AG09319 (cell line): ENCODE measurements at regions not wholly inside any gene's neighbourhood (a gene's known extent, or its start where the extent isn't known, plus 50 kb on each side); places are given as distances from the start of the nearest gene placed in this dataset.

ENCODE experiments used
- DNase-seq: peaks from one replicate; pipeline ENCODE4 v3.0.0-alpha.2; 2010; ENCODE audit warnings: low read depth; ENCODE audit errors: extremely low read depth
- TF ChIP-seq, protein P1 (sequence below): IDR thresholded peaks from 2 replicates; pipeline ENCODE4 v1.5.1; 2011; ENCODE audit warnings: low read depth, mild to moderate bottlenecking, inconsistent platforms, low read length, moderate library complexity

DNA sequence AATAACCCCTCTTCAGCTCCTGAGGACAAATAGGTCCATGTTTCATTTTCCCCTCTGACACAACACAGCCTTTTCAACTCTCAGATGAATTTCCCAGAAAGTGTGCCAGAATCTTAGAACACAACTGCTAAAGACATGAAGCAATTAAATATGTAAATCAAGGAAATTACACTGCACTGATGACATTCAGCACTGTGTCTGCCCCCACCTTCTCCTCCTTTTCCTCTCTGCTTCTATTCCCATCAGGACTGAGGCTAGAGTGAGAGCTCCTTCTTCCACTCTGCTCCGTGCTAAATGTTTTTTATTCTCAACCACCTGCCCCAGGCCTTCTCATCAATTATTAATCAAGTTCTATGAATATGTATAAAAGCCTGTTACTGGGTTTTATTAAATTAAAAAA is 596.1 kb downstream of the TUSC7 start:
- no peak for DNase-seq
- TF ChIP-seq, protein P1, sequence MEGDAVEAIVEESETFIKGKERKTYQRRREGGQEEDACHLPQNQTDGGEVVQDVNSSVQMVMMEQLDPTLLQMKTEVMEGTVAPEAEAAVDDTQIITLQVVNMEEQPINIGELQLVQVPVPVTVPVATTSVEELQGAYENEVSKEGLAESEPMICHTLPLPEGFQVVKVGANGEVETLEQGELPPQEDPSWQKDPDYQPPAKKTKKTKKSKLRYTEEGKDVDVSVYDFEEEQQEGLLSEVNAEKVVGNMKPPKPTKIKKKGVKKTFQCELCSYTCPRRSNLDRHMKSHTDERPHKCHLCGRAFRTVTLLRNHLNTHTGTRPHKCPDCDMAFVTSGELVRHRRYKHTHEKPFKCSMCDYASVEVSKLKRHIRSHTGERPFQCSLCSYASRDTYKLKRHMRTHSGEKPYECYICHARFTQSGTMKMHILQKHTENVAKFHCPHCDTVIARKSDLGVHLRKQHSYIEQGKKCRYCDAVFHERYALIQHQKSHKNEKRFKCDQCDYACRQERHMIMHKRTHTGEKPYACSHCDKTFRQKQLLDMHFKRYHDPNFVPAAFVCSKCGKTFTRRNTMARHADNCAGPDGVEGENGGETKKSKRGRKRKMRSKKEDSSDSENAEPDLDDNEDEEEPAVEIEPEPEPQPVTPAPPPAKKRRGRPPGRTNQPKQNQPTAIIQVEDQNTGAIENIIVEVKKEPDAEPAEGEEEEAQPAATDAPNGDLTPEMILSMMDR, result no peak

DNA sequence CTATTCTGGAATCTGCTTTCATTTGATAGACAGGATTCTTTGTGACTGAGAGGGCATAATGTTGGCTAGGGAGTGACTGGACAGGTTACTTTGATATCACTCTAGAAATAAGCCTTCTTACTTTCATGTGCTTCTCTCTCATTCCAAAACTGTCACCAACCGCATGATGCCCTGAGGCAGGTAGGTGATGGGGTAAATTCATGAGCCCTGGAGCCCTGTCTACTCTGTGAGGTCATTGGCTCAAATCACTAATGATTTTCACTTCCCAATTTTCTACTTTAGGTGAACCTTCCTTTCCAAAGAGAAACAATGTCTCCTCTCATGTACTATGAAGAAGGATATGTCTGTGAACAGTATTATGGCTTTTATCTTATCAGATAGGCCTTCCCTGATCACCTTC is 596.7 kb downstream of the TUSC7 start:
- DNase-seq, result no peak
- TF ChIP-seq, protein P1, result no peak

DNA sequence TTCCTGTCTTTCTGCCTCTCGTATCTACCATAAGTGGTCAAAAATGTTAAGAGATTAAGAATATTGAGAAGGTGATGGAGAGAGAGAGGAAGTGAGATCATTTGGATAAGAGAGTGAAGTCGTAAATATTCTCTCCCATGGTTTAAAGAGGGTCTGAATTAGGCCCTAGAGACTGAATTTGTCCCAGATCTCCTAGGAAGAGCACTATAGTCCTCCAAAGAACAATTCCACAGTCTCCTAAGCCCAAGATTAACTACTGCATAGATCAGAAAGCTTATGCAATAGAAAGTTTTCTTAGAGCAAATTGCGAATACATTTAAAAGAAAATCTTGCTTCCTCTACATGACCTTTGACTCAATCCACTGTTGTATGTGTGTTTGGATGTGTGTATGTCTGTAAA is 598.8 kb downstream of the TUSC7 start:
- no peak for DNase-seq
- TF ChIP-seq, protein P1, result no peak

DNA sequence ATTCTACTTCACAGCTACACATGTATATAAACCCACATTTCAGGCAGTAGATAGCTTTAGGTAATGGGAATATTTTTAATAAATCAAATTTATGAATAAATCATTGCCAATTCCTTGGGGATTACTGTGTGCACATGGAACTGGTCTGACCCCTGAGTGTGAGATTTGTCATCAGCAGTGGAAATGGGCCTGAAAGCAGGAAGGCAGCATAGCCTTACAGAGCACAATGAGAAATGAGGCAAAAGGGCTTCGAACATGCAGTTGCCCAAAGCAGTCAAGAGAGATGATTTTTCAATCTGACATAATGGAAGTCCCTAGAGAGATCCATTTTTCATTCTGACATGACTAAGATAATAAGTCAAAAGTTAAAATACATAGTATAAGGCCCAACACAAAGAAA is 599.2 kb downstream of the TUSC7 start:
- DNase-seq, result no peak
- TF ChIP-seq, protein P1, result no peak

DNA sequence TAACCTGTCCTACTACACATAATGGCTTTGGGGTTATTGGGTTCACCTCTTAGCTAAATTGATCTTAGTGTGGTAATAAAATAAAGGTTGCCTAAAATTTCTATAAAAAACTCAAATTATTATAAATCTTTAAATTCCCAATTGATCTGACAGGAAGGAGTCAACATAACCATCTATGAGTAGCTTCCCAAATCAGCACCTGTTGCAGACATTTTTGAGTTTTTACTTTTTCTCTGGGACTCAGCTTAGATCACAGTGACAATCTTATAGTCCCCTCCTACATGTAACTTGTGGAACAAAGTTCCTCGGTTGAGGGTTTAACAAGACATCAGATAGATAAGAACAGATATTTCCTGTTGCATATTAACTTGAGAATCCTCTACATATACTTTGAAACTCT is 601.0 kb downstream of the TUSC7 start:
- no peak for DNase-seq
- TF ChIP-seq, protein P1, result no peak

DNA sequence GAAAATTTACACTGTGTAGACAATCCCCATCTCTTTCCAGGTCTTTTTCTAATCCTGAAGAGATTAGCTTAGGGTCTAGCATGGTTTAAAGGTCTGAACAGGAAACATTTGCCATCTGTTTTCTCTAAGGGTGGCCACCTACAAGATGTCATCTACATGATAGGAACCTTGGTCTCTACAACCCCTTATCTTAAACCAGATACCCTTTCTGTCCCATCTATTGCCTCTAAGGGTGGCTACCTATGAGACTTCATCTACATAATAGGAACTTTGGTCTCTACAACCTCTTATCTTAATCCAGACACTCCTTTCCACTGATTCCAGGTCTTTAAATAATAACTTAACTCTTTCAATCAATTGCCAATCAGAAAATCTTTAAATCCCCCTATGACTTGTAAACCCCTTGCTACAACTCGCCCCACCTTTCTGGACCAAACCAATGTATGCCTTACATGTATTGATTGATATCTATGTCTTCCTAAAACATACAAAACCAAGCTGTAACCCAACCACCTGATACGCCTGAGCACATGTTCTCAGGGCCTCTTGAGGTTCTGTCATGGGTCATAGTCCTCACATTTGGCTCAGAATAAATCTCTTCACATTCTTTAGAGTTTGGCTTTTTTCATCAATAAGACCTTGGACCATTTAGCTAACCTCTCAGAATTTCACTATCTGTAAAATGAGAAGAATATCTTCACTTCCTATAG is 605.0 kb downstream of the TUSC7 start:
- TF ChIP-seq, protein P1, result no peak

DNA sequence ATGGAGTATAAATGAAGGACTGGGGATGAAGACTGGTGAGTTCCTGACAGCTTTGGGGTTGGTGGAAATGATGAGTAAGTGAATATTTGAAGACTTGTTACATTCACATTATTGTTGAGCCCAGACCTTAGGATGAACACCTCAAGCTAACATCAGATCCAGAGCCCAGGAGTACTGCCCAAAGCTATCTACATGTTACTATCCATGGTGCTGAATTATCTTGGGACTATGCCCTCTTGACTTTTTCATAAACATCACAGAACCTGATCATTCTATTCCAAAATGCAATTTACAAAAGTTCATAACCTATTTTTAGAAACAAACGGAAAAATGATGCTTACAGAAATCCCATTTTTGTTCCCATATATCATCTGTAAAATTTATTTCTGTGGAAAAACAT is 613.3 kb downstream of the TUSC7 start:
- TF ChIP-seq, protein P1, result no peak
- no peak for DNase-seq

More for the DNA sequence above, 605.0 kb downstream of the TUSC7 start:
- DNase-seq, result no peak
